ENCODE measurements at regions not wholly inside any gene's neighbourhood (a gene's known extent, or its start where the extent isn't known, plus 50 kb on each side); places are given as distances from the start of the nearest gene placed in this dataset.

GRCh38 chr2:18378020-18378653, 182.3 kb downstream of the RDH14 start:
- TF ChIP-seq CTCF (IDR thresholded peaks at IDR 0.05) (peak; percentile 96), POLR2A (IDR thresholded peaks at IDR 0.05; ENCODE audit: low read length) (no peak), JUNB (IDR thresholded peaks at IDR 0.05) (no peak), EP300 (IDR thresholded peaks at IDR 0.05) (no peak), CBX2 (IDR thresholded peaks at IDR 0.05; ENCODE audit: borderline replicate concordance, low read depth) (no peak), JUN (IDR thresholded peaks at IDR 0.05) (no peak), ZSCAN20 (CRISPR knock-in tag; IDR thresholded peaks at IDR 0.05) (no peak)
